Panc1 (cell line): ENCODE measurements at regions not wholly inside any gene's neighbourhood (a gene's known extent, or its start where the extent isn't known, plus 50 kb on each side); places are given as distances from the start of the nearest gene placed in this dataset.
"Not testable (repeated sequence)": the region's sequence is repeated elsewhere in the genome, so short reads cannot be mapped to it uniquely, and the experiment has no call there.

Experiments used
- CTCF ChIP-seq: fragments of 450-650 bp; IDR thresholded peaks from 2 replicates; pipeline ENCODE4 v1.5.1; 2017; ENCODE audit warnings: mild to moderate bottlenecking
- POLR2AphosphoS5 ChIP-seq: IDR thresholded peaks from 2 replicates; pipeline ENCODE4 v1.6.1; 2012; ENCODE audit warnings: mild to moderate bottlenecking, low read depth, low read length, moderate library complexity
- REST ChIP-seq, 2 experiments: IDR thresholded peaks; 2 replicates each; pipeline ENCODE4 v1.6.1; 2011 to 2012; ENCODE audit warnings: low read depth in 2 of 2, control low read depth in 1 of 2, low read length in 1 of 2, mild to moderate bottlenecking in 1 of 2, moderate library complexity in 1 of 2; ENCODE audit not compliant: insufficient read depth in 1 of 2
- SIN3A ChIP-seq: IDR thresholded peaks from 2 replicates; pipeline ENCODE4 v1.6.1; 2012; ENCODE audit warnings: low read depth, mild to moderate bottlenecking, low read length, moderate library complexity, borderline replicate concordance; ENCODE audit not compliant: insufficient read depth
- TCF7L2 ChIP-seq: IDR thresholded peaks from 2 replicates; pipeline ENCODE4 v1.6.1; 2011; ENCODE audit warnings: mild to moderate bottlenecking, low read depth, low read length, inconsistent platforms

GRCh38 chr5:112509097-112509496, 90.0 kb upstream of the EPB41L4A start:
- not testable (repeated sequence) for TF ChIP-seq CTCF; POLR2AphosphoS5; TCF7L2; REST (IDR thresholded peaks at IDR 0.05; ENCODE audit: insufficient read depth in 1 of 2, low read depth in 2 of 2, low read length in 1 of 2); SIN3A
